Vagina (tissue), 2 donors: ENCODE measurements at regions not wholly inside any gene's neighbourhood (a gene's known extent, or its start where the extent isn't known, plus 50 kb on each side); places are given as distances from the start of the nearest gene placed in this dataset.
"Not testable (repeated sequence)": the region's sequence is repeated elsewhere in the genome, so short reads cannot be mapped to it uniquely, and the experiment has no call there.

Experiments used
- CTCF ChIP-seq, 3 experiments: fragments of 450-650 bp in 2 of 3; fragments of 200-600 bp in 1 of 3; sonication (generic) in 1 of 3; IDR thresholded peaks; one replicate each; pipeline ENCODE4 v1.5.1; 2017 to 2019; ENCODE audit warnings: antibody characterized with exemption in 3 of 3, mild to moderate bottlenecking in 2 of 3, moderate library complexity in 2 of 3
- POLR2A ChIP-seq, 2 donors: fragments of 450-650 bp; IDR thresholded peaks; one replicate each; pipeline ENCODE4 v1.6.1; 2017; ENCODE audit warnings: antibody characterized with exemption in 2 of 2, mild to moderate bottlenecking in 2 of 2, moderate library complexity in 2 of 2
- POLR2AphosphoS5 ChIP-seq, 2 donors: sonication (generic); formaldehyde crosslinking; IDR thresholded peaks; one replicate each; pipeline ENCODE4 v1.9.0; 2017; ENCODE audit warnings: antibody characterized with exemption in 2 of 2, mild to moderate bottlenecking in 2 of 2, low read depth in 1 of 2; ENCODE audit not compliant: insufficient read depth in 1 of 2

GRCh38 chr20:29516847-29517246, 1740.6 kb upstream of the DEFB115 start:
- TF ChIP-seq CTCF (IDR thresholded peaks at IDR 0.05); POLR2AphosphoS5 (IDR thresholded peaks at IDR 0.05; ENCODE audit: insufficient read depth in 1 of 2, low read depth in 1 of 2); POLR2A (IDR thresholded peaks at IDR 0.05): not testable (repeated sequence)
